Upper lobe of right lung (tissue), 1 donor: ENCODE measurements at regions not wholly inside any gene's neighbourhood (a gene's known extent, or its start where the extent isn't known, plus 50 kb on each side); places are given as distances from the start of the nearest gene placed in this dataset.

ENCODE experiments used
- ATAC-seq: fragments of 200-7000 bp; cut with Tn5 transposase; one replicate; pipeline ENCODE4 v1.9.1; 2020; ENCODE audit warnings: mild to moderate bottlenecking, moderate library complexity
- DNase-seq: peaks from one replicate; pipeline ENCODE4 v3.0.0-alpha.2; 2020
- H3K27ac ChIP-seq: fragments of 200-600 bp; one replicate; pipeline ENCODE4 v1.8.0; 2022
- H3K27me3 ChIP-seq: fragments of 200-600 bp; one replicate; pipeline ENCODE4 v1.8.0; 2022; ENCODE audit warnings: mild to moderate bottlenecking
- H3K36me3 ChIP-seq: fragments of 200-600 bp; one replicate; pipeline ENCODE4 v1.8.0; 2022
- H3K4me1 ChIP-seq: fragments of 200-600 bp; one replicate; pipeline ENCODE4 v1.8.0; 2022
- H3K4me3 ChIP-seq: fragments of 200-600 bp; one replicate; pipeline ENCODE4 v1.8.0; 2022; ENCODE audit warnings: mild to moderate bottlenecking
- H3K9me3 ChIP-seq: fragments of 200-600 bp; one replicate; pipeline ENCODE4 v1.8.0; 2022
- intact Hi-C: fragments of 100-400 bp; cut with DNase I; formaldehyde crosslinking; loops from one replicate; pipeline ENCODE4 v1.11.0; 2022
- TF ChIP-seq, protein P1 (sequence below): fragments of 200-600 bp; IDR thresholded peaks from one replicate; pipeline ENCODE4 v1.8.0; 2022; ENCODE audit warnings: antibody characterized with exemption
- donor health status: DM: no; HTN: yes; CAD: no; lungs with severe emphysema.

- DNase-seq (no peak), ATAC-seq (no peak)
- Histone ChIP-seq H3K27ac (no peak overlapping the region), H3K4me3 (no peak overlapping the region), H3K27me3 (no peaks in the 10 kb centered on the region), H3K36me3 (no peaks in the 10 kb centered on the region), H3K9me3 (no peaks in the 10 kb centered on the region), H3K4me1 (no peaks in the 10 kb centered on the region)
- TF ChIP-seq, protein P1, sequence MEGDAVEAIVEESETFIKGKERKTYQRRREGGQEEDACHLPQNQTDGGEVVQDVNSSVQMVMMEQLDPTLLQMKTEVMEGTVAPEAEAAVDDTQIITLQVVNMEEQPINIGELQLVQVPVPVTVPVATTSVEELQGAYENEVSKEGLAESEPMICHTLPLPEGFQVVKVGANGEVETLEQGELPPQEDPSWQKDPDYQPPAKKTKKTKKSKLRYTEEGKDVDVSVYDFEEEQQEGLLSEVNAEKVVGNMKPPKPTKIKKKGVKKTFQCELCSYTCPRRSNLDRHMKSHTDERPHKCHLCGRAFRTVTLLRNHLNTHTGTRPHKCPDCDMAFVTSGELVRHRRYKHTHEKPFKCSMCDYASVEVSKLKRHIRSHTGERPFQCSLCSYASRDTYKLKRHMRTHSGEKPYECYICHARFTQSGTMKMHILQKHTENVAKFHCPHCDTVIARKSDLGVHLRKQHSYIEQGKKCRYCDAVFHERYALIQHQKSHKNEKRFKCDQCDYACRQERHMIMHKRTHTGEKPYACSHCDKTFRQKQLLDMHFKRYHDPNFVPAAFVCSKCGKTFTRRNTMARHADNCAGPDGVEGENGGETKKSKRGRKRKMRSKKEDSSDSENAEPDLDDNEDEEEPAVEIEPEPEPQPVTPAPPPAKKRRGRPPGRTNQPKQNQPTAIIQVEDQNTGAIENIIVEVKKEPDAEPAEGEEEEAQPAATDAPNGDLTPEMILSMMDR = no peak
- intact Hi-C loops = no loop called here
Observed at GRCh38 chr11:121743285-121743684, 290.5 kb upstream of the SORL1-AS1 start.

DNA sequence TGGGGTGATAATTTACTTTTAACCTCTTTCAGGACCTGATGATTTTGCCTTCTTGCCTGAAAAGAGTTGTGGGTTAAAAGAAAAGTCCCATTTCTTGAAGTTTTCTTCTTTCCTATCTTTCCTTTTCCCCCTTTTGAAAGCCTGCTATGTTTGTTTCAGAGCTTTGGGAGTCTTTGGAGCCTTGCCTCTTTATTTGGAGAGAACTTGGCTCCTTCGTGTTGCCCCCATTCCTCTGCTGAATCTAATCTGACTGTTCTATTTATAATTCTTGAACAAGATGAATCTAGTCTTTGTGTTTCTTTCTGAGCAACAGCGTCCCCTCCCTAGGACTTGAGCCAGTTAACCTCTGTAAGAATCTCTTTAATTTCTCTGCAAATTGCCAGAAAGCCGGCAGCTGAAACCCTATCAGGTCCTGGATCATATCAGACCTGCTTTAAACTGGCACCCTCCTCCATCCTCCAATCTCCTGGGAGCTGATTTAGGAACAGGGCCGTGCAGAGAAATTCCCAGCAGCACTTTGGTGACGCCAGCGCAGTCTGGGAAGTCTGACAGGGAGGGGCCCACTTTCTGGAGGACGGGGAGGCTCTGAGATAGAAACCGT, 289.1 kb upstream of the SORL1-AS1 start:
- H3K27ac ChIP-seq = peak overlapping the region; percentile 33
- intact Hi-C loops = no loop called here
- TF ChIP-seq, protein P1 = no peak
- no peaks in the 10 kb centered on the region for H3K36me3 ChIP-seq
- ATAC-seq = peak; percentile 33
- no peak overlapping the region for H3K4me3 ChIP-seq
- no peak for DNase-seq
- H3K27me3 ChIP-seq = no peaks in the 10 kb centered on the region
- no peaks in the 10 kb centered on the region for H3K9me3 ChIP-seq
- H3K4me1 ChIP-seq = no peaks in the 10 kb centered on the region

DNA sequence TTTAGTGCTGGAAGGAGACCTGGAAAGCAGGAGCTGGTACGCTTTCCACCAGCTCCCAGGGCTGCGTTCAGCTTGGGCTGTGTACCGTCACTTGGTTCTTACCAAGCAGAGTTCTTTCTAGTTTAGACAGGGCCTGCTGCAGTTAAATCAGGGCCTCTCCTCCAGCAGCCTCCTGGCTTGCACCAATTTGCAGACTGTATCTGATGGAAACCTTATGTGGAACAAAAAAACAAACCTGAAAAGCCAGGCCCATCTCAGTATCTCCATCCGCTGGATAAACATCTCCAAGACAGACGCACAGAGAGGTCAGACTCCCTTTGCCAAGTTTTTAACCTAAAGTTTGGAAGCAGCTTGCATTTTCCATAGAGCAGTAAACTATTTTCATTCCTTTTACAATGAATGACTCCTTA, 288.6 kb upstream of the SORL1-AS1 start:
- no peaks in the 10 kb centered on the region for H3K9me3 ChIP-seq
- no peak overlapping the region for H3K4me3 ChIP-seq
- H3K4me1 ChIP-seq = no peaks in the 10 kb centered on the region
- H3K27me3 ChIP-seq = no peaks in the 10 kb centered on the region
- H3K27ac ChIP-seq = peak overlapping the region; percentile 33
- no peak for ATAC-seq
- H3K36me3 ChIP-seq = no peaks in the 10 kb centered on the region
- intact Hi-C loops = no loop called here
- no peak for DNase-seq
- TF ChIP-seq, protein P1 = no peak

GRCh38 chr11:121740902-121741301, 288.1 kb upstream of the SORL1-AS1 start:
- peak overlapping the region; percentile 33 for H3K27ac ChIP-seq
- DNase-seq (no peak), ATAC-seq (no peak)
- no peak overlapping the region for H3K4me3 ChIP-seq
- no peaks in the 10 kb centered on the region for H3K9me3 ChIP-seq
- H3K4me1 ChIP-seq = no peaks in the 10 kb centered on the region
- no peaks in the 10 kb centered on the region for H3K27me3 ChIP-seq
- no peaks in the 10 kb centered on the region for H3K36me3 ChIP-seq
- intact Hi-C loops = no loop called here
- TF ChIP-seq, protein P1 = no peak

DNA sequence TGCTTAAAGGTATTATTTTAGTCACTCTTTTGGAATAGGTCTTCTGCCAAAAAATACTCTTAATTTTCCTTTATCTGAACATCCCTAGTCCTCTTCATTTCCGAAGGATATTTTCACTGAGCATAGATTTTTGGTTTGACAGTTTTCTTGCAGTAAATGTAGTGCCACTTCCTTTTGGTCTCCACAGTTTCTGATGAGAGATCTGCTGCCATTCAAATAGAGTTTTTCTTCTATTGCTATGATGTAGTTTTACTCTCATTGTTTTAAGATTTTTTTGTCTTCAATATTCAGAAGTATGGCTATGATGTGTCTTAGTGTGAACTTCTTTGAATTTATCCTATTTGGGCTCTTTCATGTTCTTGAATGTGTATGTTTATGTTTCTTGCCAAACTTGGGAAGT, 281.1 kb upstream of the SORL1-AS1 start:
- H3K4me3 ChIP-seq = no peak overlapping the region
- TF ChIP-seq, protein P1 = no peak
- H3K27me3 ChIP-seq = no peaks in the 10 kb centered on the region
- ATAC-seq (no peak), DNase-seq (no peak)
- no peaks in the 10 kb centered on the region for H3K9me3 ChIP-seq
- no peaks in the 10 kb centered on the region for H3K36me3 ChIP-seq
- intact Hi-C loops = no loop called here
- H3K27ac ChIP-seq = no peak overlapping the region
- no peaks in the 10 kb centered on the region for H3K4me1 ChIP-seq

GRCh38 chr11:121727942-121728341, 275.2 kb upstream of the SORL1-AS1 start:
- no peaks in the 10 kb centered on the region for H3K36me3 ChIP-seq
- H3K9me3 ChIP-seq = no peaks in the 10 kb centered on the region
- H3K4me1 ChIP-seq = no peaks in the 10 kb centered on the region
- no peaks in the 10 kb centered on the region for H3K27me3 ChIP-seq
- no peak for DNase-seq
- TF ChIP-seq, protein P1 = no peak
- no peak overlapping the region for H3K27ac ChIP-seq
- no peak for ATAC-seq
- intact Hi-C loops = no loop called here
- no peak overlapping the region for H3K4me3 ChIP-seq
